H9 (cell line): ENCODE measurements at regions not wholly inside any gene's neighbourhood (a gene's known extent, or its start where the extent isn't known, plus 50 kb on each side); places are given as distances from the start of the nearest gene placed in this dataset.

Experiments used
- DNase-seq: peaks from one replicate; pipeline ENCODE4 v3.0.0-alpha.2; 2017
- H2AFZ ChIP-seq: one replicate; pipeline ENCODE4 v1.6.1; 2013; ENCODE audit warnings: mild to moderate bottlenecking, low read length, control low read depth, moderate library complexity
- H2AK5ac ChIP-seq: 2 replicates; pipeline ENCODE4 v1.6.1; 2013; ENCODE audit warnings: low read length, control low read depth, mixed read lengths; ENCODE audit not compliant: insufficient read length
- H2BK120ac ChIP-seq: one replicate; pipeline ENCODE4 v1.6.1; 2013; ENCODE audit warnings: low read depth, mild to moderate bottlenecking, low read length, control low read depth, inconsistent platforms; ENCODE audit not compliant: poor library complexity, severe bottlenecking
- H2BK12ac ChIP-seq: 2 replicates; pipeline ENCODE4 v1.6.1; 2013; ENCODE audit warnings: low read length, control low read depth, mixed read lengths, low read depth; ENCODE audit not compliant: insufficient read length
- H2BK15ac ChIP-seq: 2 replicates; pipeline ENCODE4 v1.6.1; 2013; ENCODE audit warnings: low read depth, low read length, control low read depth
- H2BK20ac ChIP-seq: one replicate; pipeline ENCODE4 v1.6.1; 2013; ENCODE audit warnings: low read depth, mild to moderate bottlenecking, low read length, control low read depth, inconsistent platforms; ENCODE audit not compliant: poor library complexity, severe bottlenecking
- H2BK5ac ChIP-seq: 2 replicates; pipeline ENCODE4 v1.6.1; 2013; ENCODE audit warnings: low read length, control low read depth, mixed read lengths; ENCODE audit not compliant: insufficient read length
- H3K14ac ChIP-seq: 2 replicates; pipeline ENCODE4 v1.6.1; 2013; ENCODE audit warnings: low read length, control low read depth; ENCODE audit not compliant: insufficient read depth
- H3K18ac ChIP-seq: 2 replicates; pipeline ENCODE4 v1.6.1; 2013; ENCODE audit warnings: low read depth, mild to moderate bottlenecking, mixed read lengths, low read length, control low read depth; ENCODE audit not compliant: insufficient read length
- H3K23ac ChIP-seq: 2 replicates; pipeline ENCODE4 v1.6.1; 2013; ENCODE audit warnings: low read length, control low read depth, mixed read lengths, low read depth; ENCODE audit not compliant: insufficient read length
- H3K23me2 ChIP-seq: 2 replicates; pipeline ENCODE4 v1.6.1; 2013; ENCODE audit warnings: low read depth, mild to moderate bottlenecking, mixed read lengths, low read length, control low read depth; ENCODE audit not compliant: insufficient read length, poor library complexity, severe bottlenecking
- H3K27ac ChIP-seq: 2 replicates; pipeline ENCODE4 v1.5.1; 2013; ENCODE audit warnings: low read length, control low read depth, mixed read lengths, low read depth; ENCODE audit not compliant: insufficient read length
- H3K27me3 ChIP-seq: 2 replicates; pipeline ENCODE4 v1.6.1; 2013; ENCODE audit warnings: low read length, control low read depth, inconsistent platforms; ENCODE audit not compliant: insufficient read depth
- H3K4ac ChIP-seq: 2 replicates; pipeline ENCODE4 v1.6.1; 2013; ENCODE audit warnings: low read depth, mild to moderate bottlenecking, control low read depth, inconsistent platforms, low read length, moderate library complexity
- H3K4me1 ChIP-seq: 2 replicates; pipeline ENCODE4 v1.6.1; 2013; ENCODE audit warnings: low read length, control low read depth, inconsistent platforms; ENCODE audit not compliant: insufficient read depth
- H3K4me2 ChIP-seq: 2 replicates; pipeline ENCODE4 v1.6.1; 2013; ENCODE audit warnings: low read length, control low read depth, mixed read lengths; ENCODE audit not compliant: insufficient read length, insufficient read depth
- H3K56ac ChIP-seq: 2 replicates; pipeline ENCODE4 v1.6.1; 2013; ENCODE audit warnings: low read depth, mild to moderate bottlenecking, mixed read lengths, low read length, control low read depth; ENCODE audit not compliant: insufficient read length
- H3K79me1 ChIP-seq: 2 replicates; pipeline ENCODE4 v1.6.1; 2013; ENCODE audit warnings: low read depth, mild to moderate bottlenecking, moderate library complexity, low read length, control low read depth, inconsistent platforms; ENCODE audit not compliant: insufficient read depth, poor library complexity, severe bottlenecking
- H3K79me2 ChIP-seq: 2 replicates; pipeline ENCODE4 v1.6.1; 2013; ENCODE audit warnings: low read length, control low read depth, inconsistent platforms; ENCODE audit not compliant: insufficient read depth
- H3K9ac ChIP-seq: 2 replicates; pipeline ENCODE4 v1.6.1; 2013; ENCODE audit warnings: low read length, control low read depth, mixed read lengths; ENCODE audit not compliant: insufficient read length; ENCODE audit errors: extremely low read depth
- H3K9me3 ChIP-seq: one replicate; pipeline ENCODE4 v1.6.1; 2013; ENCODE audit warnings: low read depth, low read length, inconsistent platforms; ENCODE audit not compliant: control insufficient read depth
- H3T11ph ChIP-seq: one replicate; pipeline ENCODE4 v1.6.1; 2013; ENCODE audit warnings: mild to moderate bottlenecking, low read length, control low read depth, inconsistent platforms
- H4K20me1 ChIP-seq: one replicate; pipeline ENCODE4 v1.6.1; 2013; ENCODE audit not compliant: control insufficient read depth, insufficient read length, insufficient read depth
- H4K5ac ChIP-seq: 2 replicates; pipeline ENCODE4 v1.6.1; 2013; ENCODE audit warnings: low read depth, mild to moderate bottlenecking, mixed read lengths, low read length, control low read depth; ENCODE audit not compliant: insufficient read length
- H4K8ac ChIP-seq: replicated peaks from 2 replicates; pipeline ENCODE4 v1.6.1; 2013; ENCODE audit warnings: low read length, control low read depth, mixed read lengths, low read depth; ENCODE audit not compliant: insufficient read length
- H4K91ac ChIP-seq: 2 replicates; pipeline ENCODE4 v1.6.1; 2013; ENCODE audit warnings: low read depth, mild to moderate bottlenecking, moderate library complexity, mixed read lengths, low read length, control low read depth; ENCODE audit not compliant: insufficient read length
- H3K27ac Mint-ChIP-seq, 3 experiments: 2 replicates in 2 of 3; 3 replicates in 1 of 3; pipeline ENCODE4 v1.8.0; 2020 to 2021; ENCODE audit warnings: mixed read lengths in 3 of 3, mild to moderate bottlenecking in 1 of 3, moderate library complexity in 1 of 3
- H3K27me3 Mint-ChIP-seq: 2 replicates; pipeline ENCODE4 v1.8.0; 2021; ENCODE audit warnings: low read depth, mild to moderate bottlenecking, moderate library complexity, mixed read lengths
- H3K36me3 Mint-ChIP-seq, 3 experiments: 2 replicates in 2 of 3; 3 replicates in 1 of 3; pipeline ENCODE4 v1.8.0; 2020 to 2021; ENCODE audit warnings: low read depth in 3 of 3, mixed read lengths in 3 of 3; ENCODE audit not compliant: insufficient read depth in 1 of 3
- H3K4me1 Mint-ChIP-seq, 2 experiments: 2 replicates each; pipeline ENCODE4 v1.8.0; 2020; ENCODE audit warnings: mixed read lengths in 2 of 2
- H3K4me3 Mint-ChIP-seq, 2 experiments: 2 replicates in 1 of 2; 3 replicates in 1 of 2; pipeline ENCODE4 v1.8.0; 2020 to 2021; ENCODE audit warnings: mild to moderate bottlenecking in 2 of 2, mixed read lengths in 2 of 2, moderate library complexity in 1 of 2
- H3K9me3 Mint-ChIP-seq, 2 experiments: 2 replicates in 1 of 2; 3 replicates in 1 of 2; pipeline ENCODE4 v1.8.0; 2020; ENCODE audit warnings: mild to moderate bottlenecking in 2 of 2, mixed read lengths in 2 of 2, moderate library complexity in 1 of 2
- CTCF ChIP-seq: fragments of 200-600 bp; sonication (generic); conservative IDR thresholded peaks from 3 replicates; pipeline ENCODE4 v1.8.0; 2021; ENCODE audit warnings: antibody characterized with exemption, mild to moderate bottlenecking
- WGBS: extraction: QIAGEN DNeasy Blood & Tissue Kit; methylation state at CpG from one replicate; pipeline ENCODE4 v1.1.7; 2013; ENCODE audit warnings: missing lambda C conversion rate, low lambda C conversion rate, mixed read lengths; ENCODE audit not compliant: insufficient read length; ENCODE audit errors: extremely low coverage; 5-methylcytosine and 5-hydroxymethylcytosine counted together

- no peak overlapping the region for H4K5ac ChIP-seq
- DNase-seq = no peak
- no peak overlapping the region for H4K91ac ChIP-seq
- no peak overlapping the region for H3K56ac ChIP-seq
- no peak overlapping the region for H3K27ac Mint-ChIP-seq
- no peak overlapping the region for H2BK12ac ChIP-seq
- H3K9ac ChIP-seq = no peak overlapping the region
- H2AK5ac ChIP-seq = no peak overlapping the region
- H2BK5ac ChIP-seq = no peak overlapping the region
- H3K27ac ChIP-seq = no peak overlapping the region
- H4K20me1 ChIP-seq = no peaks in the 10 kb centered on the region
- H3K23ac ChIP-seq = no peak overlapping the region
- no peaks in the 10 kb centered on the region for H3K79me1 ChIP-seq
- H2BK20ac ChIP-seq = no peak overlapping the region
- WGBS = no CpG with 5 or more reads among the region's 4 CpGs
- H2BK15ac ChIP-seq = no peak overlapping the region
- no peaks in the 10 kb centered on the region for H3K79me2 ChIP-seq
- no peaks in the 10 kb centered on the region for H3K23me2 ChIP-seq
- peaks cover 80 to 81% of the 10 kb centered on the region in 2 experiments for H3K4me1 Mint-ChIP-seq
- H3K4me2 ChIP-seq = no peak overlapping the region
- H3K18ac ChIP-seq = no peak overlapping the region
- H3K27me3 Mint-ChIP-seq = peaks cover 1% of the 10 kb centered on the region; the same call in 1 of the 2 replicates
- H2AFZ ChIP-seq = no peak overlapping the region
- H4K8ac ChIP-seq = no peak overlapping the region
- no peak overlapping the region for H3K4me3 Mint-ChIP-seq
- peaks cover 3 to 4% of the 10 kb centered on the region in 2 experiments; a peak in 3 of 5 replicates for H3K9me3 Mint-ChIP-seq
- TF ChIP-seq CTCF = no peak
- no peak overlapping the region for H3K4ac ChIP-seq
- no peaks in the 10 kb centered on the region for H3K9me3 ChIP-seq
- peaks cover 10% of the 10 kb centered on the region for H3K4me1 ChIP-seq
- no peak overlapping the region for H3T11ph ChIP-seq
- no peak overlapping the region for H2BK120ac ChIP-seq
- no peaks in the 10 kb centered on the region for H3K27me3 ChIP-seq
- H3K36me3 Mint-ChIP-seq = no peaks in the 10 kb centered on the region
- H3K14ac ChIP-seq = no peak overlapping the region
Observed at GRCh38 chr1:69082312-69082711, 485.4 kb upstream of the LRRC7 start.
